ENCODE measurements at regions not wholly inside any gene's neighbourhood (a gene's known extent, or its start where the extent isn't known, plus 50 kb on each side); places are given as distances from the start of the nearest gene placed in this dataset.

DNA sequence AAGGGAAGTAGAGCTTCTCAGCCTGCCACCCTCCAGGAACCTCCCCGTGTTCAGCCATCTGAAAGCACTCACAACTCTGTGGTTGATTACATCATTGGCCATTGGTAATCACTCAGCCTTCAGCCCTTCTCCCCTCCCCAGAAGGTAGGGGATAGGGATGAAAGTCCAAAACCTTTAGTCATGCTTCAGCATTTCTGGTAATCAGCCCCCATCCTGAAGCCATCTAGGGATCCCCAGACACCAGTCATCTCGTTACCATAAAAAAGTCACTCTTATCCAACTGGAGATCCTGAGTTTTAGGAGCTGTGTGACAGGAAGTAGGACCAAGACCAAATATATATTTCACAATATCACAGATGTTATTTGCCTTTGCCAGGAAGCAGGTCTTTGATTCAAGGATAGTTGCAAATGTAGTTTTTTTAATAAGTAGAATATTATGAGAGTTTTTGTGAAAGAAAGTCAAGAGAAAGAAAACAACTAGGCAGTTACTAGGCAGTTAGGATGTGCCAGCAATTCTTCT lies 364.6 kb upstream of the NOCT start:
- H3K9me3 ChIP-seq (ENCODE audit: control insufficient read depth, insufficient read depth, low read length) = no peaks in the 10 kb centered on the region
- H4K8ac ChIP-seq (ENCODE audit: low read depth in 2 of 2, low read length in 2 of 2) = peak overlapping the region in 1 of 2 experiments; percentile 40; a peak in 2 of 4 replicates
- ChIA-PET CTCF (no interaction called here), POLR2A (ENCODE audit: unreplicated experiment) (no interaction called here)
- no peak overlapping the region for H2BK20ac ChIP-seq (ENCODE audit: low read depth, low read length)
- H2BK15ac ChIP-seq (ENCODE audit: low read depth, low read length) = peak overlapping the region; percentile 85; the same call in 1 of the 3 replicates
- no peak overlapping the region for H2BK5ac ChIP-seq (ENCODE audit: low read depth, low read length, poor library complexity, severe bottlenecking)
- no peaks in the 10 kb centered on the region for H3K36me3 ChIP-seq (ENCODE audit: control insufficient read depth, insufficient read depth, low read length)
- H3K9ac ChIP-seq (ENCODE audit: low read depth, low read length) = no peak overlapping the region
- no CpG with 5 or more reads among the region's 2 CpGs for WGBS, 2 experiments (ENCODE audit: extremely low coverage in 2 of 2, insufficient read length in 1 of 2)
- intact Hi-C loops (cut with micrococcal nuclease) = no loop called here
- H3K79me1 ChIP-seq (ENCODE audit: low read depth in 1 of 2, low read length in 2 of 2) = no peaks in the 10 kb centered on the region
- 0 out of 2 replicates have a peak overlapping the region, but pooled peaks have one; percentile 4 for H3K4me2 ChIP-seq (ENCODE audit: low read depth, low read length)
- dilution Hi-C loops (cut with HindIII; ENCODE audit: low sequenced_read_pairs, unreplicated experiment) = no loop called here
- no peak overlapping the region for H2AK5ac ChIP-seq (ENCODE audit: low read depth, low read length)
- H3K27me3 ChIP-seq (ENCODE audit: control insufficient read depth, insufficient read depth, low read length) = no peaks in the 10 kb centered on the region
- no TSS peak for BruUV-seq (replicated peaks)
- H3K4ac ChIP-seq (ENCODE audit: low read depth, low read length) = peak overlapping the region; percentile 66; the same call in 1 of the 2 replicates
- H2BK120ac ChIP-seq (ENCODE audit: low read depth, low read length) = peak overlapping the region; percentile 77
- no peaks in the 10 kb centered on the region for H4K20me1 ChIP-seq (ENCODE audit: insufficient read depth, low read length)
- ATAC-seq (ENCODE audit: low read depth) (peak; percentile 91), DNase-seq (peak; percentile 89)
- H3K14ac ChIP-seq (replicated peaks; ENCODE audit: low read depth, low read length) = no peak overlapping the region
- in situ Hi-C loops (cut with MboI; ENCODE audit: low sequenced_read_pairs) = no loop called here
- peak overlapping the region; percentile 46; the same call in 1 of the 2 replicates for H3K18ac ChIP-seq (ENCODE audit: low read depth, low read length)
- H3K4me1 ChIP-seq (ENCODE audit: control insufficient read depth, insufficient read depth, low read length) = peaks cover 2% of the 10 kb centered on the region
- TF ChIP-seq, protein P1, sequence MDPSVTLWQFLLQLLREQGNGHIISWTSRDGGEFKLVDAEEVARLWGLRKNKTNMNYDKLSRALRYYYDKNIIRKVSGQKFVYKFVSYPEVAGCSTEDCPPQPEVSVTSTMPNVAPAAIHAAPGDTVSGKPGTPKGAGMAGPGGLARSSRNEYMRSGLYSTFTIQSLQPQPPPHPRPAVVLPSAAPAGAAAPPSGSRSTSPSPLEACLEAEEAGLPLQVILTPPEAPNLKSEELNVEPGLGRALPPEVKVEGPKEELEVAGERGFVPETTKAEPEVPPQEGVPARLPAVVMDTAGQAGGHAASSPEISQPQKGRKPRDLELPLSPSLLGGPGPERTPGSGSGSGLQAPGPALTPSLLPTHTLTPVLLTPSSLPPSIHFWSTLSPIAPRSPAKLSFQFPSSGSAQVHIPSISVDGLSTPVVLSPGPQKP (IDR thresholded peaks at IDR 0.05; ENCODE audit: borderline replicate concordance, low read depth, low read length) = no peak
- TF ChIP-seq CHD1 (IDR thresholded peaks at IDR 0.05; ENCODE audit: low read depth, low read length) (no peak), MAFK (IDR thresholded peaks at IDR 0.05; ENCODE audit: low read depth, low read length) (0 out of 2 replicates have a peak, but pooled peaks have one; percentile 6), BHLHE40 (IDR thresholded peaks at IDR 0.05; ENCODE audit: low read depth, low read length) (no peak), CEBPB (IDR thresholded peaks at IDR 0.05; ENCODE audit: low read depth, low read length) (no peak; the same call in 1 of the 2 replicates), FOS (IDR thresholded peaks at IDR 0.05; ENCODE audit: low read depth, low read length) (no peak), MAZ (IDR thresholded peaks at IDR 0.05; ENCODE audit: borderline replicate concordance, low read depth, low read length) (no peak), RFX5 (IDR thresholded peaks at IDR 0.05; ENCODE audit: low read depth, low read length) (no peak)
- TF ChIP-seq, protein P2, sequence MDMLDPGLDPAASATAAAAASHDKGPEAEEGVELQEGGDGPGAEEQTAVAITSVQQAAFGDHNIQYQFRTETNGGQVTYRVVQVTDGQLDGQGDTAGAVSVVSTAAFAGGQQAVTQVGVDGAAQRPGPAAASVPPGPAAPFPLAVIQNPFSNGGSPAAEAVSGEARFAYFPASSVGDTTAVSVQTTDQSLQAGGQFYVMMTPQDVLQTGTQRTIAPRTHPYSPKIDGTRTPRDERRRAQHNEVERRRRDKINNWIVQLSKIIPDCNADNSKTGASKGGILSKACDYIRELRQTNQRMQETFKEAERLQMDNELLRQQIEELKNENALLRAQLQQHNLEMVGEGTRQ (IDR thresholded peaks at IDR 0.05; ENCODE audit: low read depth, low read length) = no peak
- no peaks in the 10 kb centered on the region for H3K9me1 ChIP-seq (ENCODE audit: insufficient read depth, low read length)
- H3K56ac ChIP-seq (ENCODE audit: extremely low read depth, insufficient read depth, low read length) = no peak overlapping the region
- H3K27ac ChIP-seq (ENCODE audit: insufficient read depth, low read length) = no peak overlapping the region
- no peak overlapping the region for H2AFZ ChIP-seq (replicated peaks; ENCODE audit: low read length, poor library complexity)
- H3K23ac ChIP-seq (ENCODE audit: low read depth, low read length) = no peak overlapping the region
- no peak overlapping the region for H2AK9ac ChIP-seq (replicated peaks; ENCODE audit: low read depth, low read length, poor library complexity)
- H4K91ac ChIP-seq (ENCODE audit: insufficient read depth, low read depth, low read length) = no peak overlapping the region
- H3K4me3 ChIP-seq (ENCODE audit: insufficient read depth, low read depth, low read length) = no peak overlapping the region
- no peak overlapping the region for H4K5ac ChIP-seq (ENCODE audit: low read depth, low read length)
